ENCODE measurements at regions not wholly inside any gene's neighbourhood (a gene's known extent, or its start where the extent isn't known, plus 50 kb on each side); places are given as distances from the start of the nearest gene placed in this dataset.

GRCh38 chr10:108633046-108633445, 1290.3 kb downstream of the XPNPEP1 start:
- Histone ChIP-seq H4K20me1 (ENCODE audit: insufficient read depth) (no peaks in the 10 kb centered on the region), H3K27ac (ENCODE audit: low read depth, low read length) (no peak overlapping the region), H3K9me2 (ENCODE audit: insufficient read depth) (no peaks in the 10 kb centered on the region), H3K9me3 (ENCODE audit: control insufficient read depth in 1 of 2, insufficient read depth in 1 of 2, low read depth in 1 of 2, low read length in 2 of 2) (peaks cover 25 to 42% of the 10 kb centered on the region in 2 experiments; a peak in 2 of 4 replicates), H2AFZ (ENCODE audit: low read depth, low read length, poor library complexity, severe bottlenecking) (no peak overlapping the region), H3K36me3 (ENCODE audit: control insufficient read depth in 1 of 2, insufficient read depth in 2 of 2, low read length in 2 of 2) (no peaks in the 10 kb centered on the region), H3K4me2 (ENCODE audit: low read length) (no peak overlapping the region), H3K27me3 (ENCODE audit: insufficient read depth, low read length) (no peaks in the 10 kb centered on the region), H3K4me3 (replicated peaks in 1 of 2; ENCODE audit: low read depth in 1 of 2, low read length in 2 of 2) (no peak overlapping the region), H3K79me2 (ENCODE audit: insufficient read depth, low read length) (no peaks in the 10 kb centered on the region), H3K9ac (ENCODE audit: low read length) (no peak overlapping the region), H3K4me1 (ENCODE audit: control insufficient read depth in 1 of 2, insufficient read depth in 2 of 2, low read length in 2 of 2) (no peaks in the 10 kb centered on the region)
- intact Hi-C loops (cut with micrococcal nuclease) = no loop called here
- BruUV-seq (replicated peaks) = no TSS peak
- ChIA-PET CTCF (no interaction called here), POLR2A (no interaction called here), RAD21 (ENCODE audit: low non-redundant PET in 1 of 2, low total read pairs in 2 of 2, uncharacterized antibody in 2 of 2, unreplicated experiment in 2 of 2) (no interaction called here)
- ATAC-seq = no peak
- DNase-seq (ENCODE audit: low read depth, low spot score) = no peak
- no peak for TF ChIP-seq TCF7L2 (IDR thresholded peaks at IDR 0.05; ENCODE audit: borderline replicate concordance, extremely low read depth, insufficient read depth, insufficient read length)
- no peak for TF ChIP-seq ATF3 (IDR thresholded peaks at IDR 0.05)

- POLR2A ChIA-PET = no interaction called here
- TF ChIP-seq YY1 (IDR thresholded peaks at IDR 0.05; ENCODE audit: extremely low read depth, insufficient replicate concordance, low read depth, low read length) (no peak), TCF7L2 (IDR thresholded peaks at IDR 0.05; ENCODE audit: borderline replicate concordance, extremely low read depth, insufficient read depth, insufficient read length) (no peak), EGR1 (IDR thresholded peaks at IDR 0.05; ENCODE audit: low read depth) (no peak), SP1 (IDR thresholded peaks at IDR 0.05; ENCODE audit: low read depth) (no peak), EZH2 (IDR thresholded peaks at IDR 0.05) (no peak), REST (IDR thresholded peaks at IDR 0.05; ENCODE audit: low read depth) (no peak), ZNF274 (IDR thresholded peaks at IDR 0.05; ENCODE audit: low read depth, low read length) (no peak), POLR2AphosphoS5 (IDR thresholded peaks at IDR 0.05; ENCODE audit: low read depth, low read length) (no peak), ATF3 (IDR thresholded peaks at IDR 0.05) (no peak), JUND (IDR thresholded peaks at IDR 0.05) (no peak), RAD21 (IDR thresholded peaks at IDR 0.05; ENCODE audit: low read depth) (no peak), MAX (IDR thresholded peaks at IDR 0.05) (no peak), CBX3 (IDR thresholded peaks at IDR 0.05; ENCODE audit: low read depth) (no peak), SRF (IDR thresholded peaks at IDR 0.05; ENCODE audit: low read depth) (no peak), ZFX (IDR thresholded peaks at IDR 0.05) (no peak), ELF1 (IDR thresholded peaks at IDR 0.05; ENCODE audit: borderline replicate concordance, low read depth) (no peak)
- ATAC-seq = no peak
These were observed 1291.2 kb downstream of the XPNPEP1 start for GRCh38 chr10:108632144-108632543.

More at GRCh38 chr10:108632144-108632543, 1291.2 kb downstream of the XPNPEP1 start:
- no peaks in the 10 kb centered on the region for H3K27me3 ChIP-seq (ENCODE audit: insufficient read depth, low read length)
- H3K36me3 ChIP-seq (ENCODE audit: control insufficient read depth in 1 of 2, insufficient read depth in 2 of 2, low read length in 2 of 2) = no peaks in the 10 kb centered on the region
- H2AFZ ChIP-seq (ENCODE audit: low read depth, low read length, poor library complexity, severe bottlenecking) = no peak overlapping the region
- intact Hi-C loops (cut with micrococcal nuclease) = no loop called here
- no peaks in the 10 kb centered on the region for H3K4me1 ChIP-seq (ENCODE audit: control insufficient read depth in 1 of 2, insufficient read depth in 2 of 2, low read length in 2 of 2)
- ChIA-PET RAD21 (ENCODE audit: low non-redundant PET in 1 of 2, low total read pairs in 2 of 2, uncharacterized antibody in 2 of 2, unreplicated experiment in 2 of 2) (no interaction called here), CTCF (no interaction called here)
- H3K4me3 ChIP-seq (replicated peaks in 1 of 2; ENCODE audit: low read depth in 1 of 2, low read length in 2 of 2) = no peak overlapping the region
- H3K4me2 ChIP-seq (ENCODE audit: low read length) = no peak overlapping the region
- no TSS peak for BruUV-seq (replicated peaks)
- H3K9ac ChIP-seq (ENCODE audit: low read length) = no peak overlapping the region
- H3K27ac ChIP-seq (ENCODE audit: low read depth, low read length) = no peak overlapping the region
- H4K20me1 ChIP-seq (ENCODE audit: insufficient read depth) = no peaks in the 10 kb centered on the region
- peaks cover 20 to 36% of the 10 kb centered on the region in 2 experiments; a peak in 2 of 4 replicates for H3K9me3 ChIP-seq (ENCODE audit: control insufficient read depth in 1 of 2, insufficient read depth in 1 of 2, low read depth in 1 of 2, low read length in 2 of 2)
- H3K9me2 ChIP-seq (ENCODE audit: insufficient read depth) = no peaks in the 10 kb centered on the region
- DNase-seq (ENCODE audit: low read depth, low spot score) = no peak
- no peaks in the 10 kb centered on the region for H3K79me2 ChIP-seq (ENCODE audit: insufficient read depth, low read length)

Data from HCT116 (cell line).